Non-pigmented ciliary epithelial cell (primary cell): ENCODE measurements at regions not wholly inside any gene's neighbourhood (a gene's known extent, or its start where the extent isn't known, plus 50 kb on each side); places are given as distances from the start of the nearest gene placed in this dataset.

Source experiments
- DNase-seq: peaks from one replicate; pipeline ENCODE4 v3.0.0-alpha.2; 2010; ENCODE audit warnings: low read depth

GRCh38 chr12:30151831-30152230 is 368.1 kb upstream of the TMTC1 start:
- DNase-seq, result no peak

GRCh38 chr12:30146561-30146960 is 362.8 kb upstream of the TMTC1 start:
- no peak for DNase-seq

GRCh38 chr12:30145684-30146032 is 361.9 kb upstream of the TMTC1 start:
- no peak for DNase-seq

- DNase-seq, result no peak
These were observed 361.3 kb upstream of the TMTC1 start for GRCh38 chr12:30144777-30145683.

- DNase-seq, result no peak
These were observed 358.6 kb upstream of the TMTC1 start for GRCh38 chr12:30142301-30142700.

GRCh38 chr12:30138483-30138882 is 354.7 kb upstream of the TMTC1 start:
- no peak for DNase-seq

GRCh38 chr12:30136696-30137095 is 353.0 kb upstream of the TMTC1 start:
- no peak for DNase-seq

- no peak for DNase-seq
These were observed 352.0 kb upstream of the TMTC1 start for GRCh38 chr12:30135776-30136175.

- no peak for DNase-seq
These were observed 350.5 kb upstream of the TMTC1 start for GRCh38 chr12:30134229-30134628.

GRCh38 chr12:30126944-30127343 is 343.2 kb upstream of the TMTC1 start:
- DNase-seq, result no peak

GRCh38 chr12:30120522-30120921 is 336.8 kb upstream of the TMTC1 start:
- no peak for DNase-seq

- DNase-seq, result no peak
These were observed 333.7 kb upstream of the TMTC1 start for GRCh38 chr12:30117483-30117882.

GRCh38 chr12:30111719-30112118 is 328.0 kb upstream of the TMTC1 start:
- no peak for DNase-seq

- DNase-seq, result peak; percentile 51
These were observed 327.3 kb upstream of the TMTC1 start for GRCh38 chr12:30110958-30111586.

- no peak for DNase-seq
These were observed 326.8 kb upstream of the TMTC1 start for GRCh38 chr12:30110498-30110897.

- DNase-seq, result no peak
These were observed 324.9 kb upstream of the TMTC1 start for GRCh38 chr12:30108666-30109065.

- no peak for DNase-seq
These were observed 322.6 kb upstream of the TMTC1 start for GRCh38 chr12:30106204-30106965.

- DNase-seq, result no peak
These were observed 321.8 kb upstream of the TMTC1 start for GRCh38 chr12:30105505-30105904.

- DNase-seq, result no peak
These were observed 321.2 kb upstream of the TMTC1 start for GRCh38 chr12:30104971-30105370.

- no peak for DNase-seq
These were observed 317.0 kb upstream of the TMTC1 start for GRCh38 chr12:30100741-30101140.

GRCh38 chr12:30098677-30099076 is 314.9 kb upstream of the TMTC1 start:
- no peak for DNase-seq

- no peak for DNase-seq
These were observed 311.8 kb upstream of the TMTC1 start for GRCh38 chr12:30095511-30095910.
